Vagina (tissue), 2 donors: ENCODE measurements at regions not wholly inside any gene's neighbourhood (a gene's known extent, or its start where the extent isn't known, plus 50 kb on each side); places are given as distances from the start of the nearest gene placed in this dataset.

ENCODE experiments used
- POLR2AphosphoS5 ChIP-seq, 2 donors: sonication (generic); formaldehyde crosslinking; IDR thresholded peaks; one replicate each; pipeline ENCODE4 v1.9.0; 2017; ENCODE audit warnings: antibody characterized with exemption in 2 of 2, mild to moderate bottlenecking in 2 of 2, low read depth in 1 of 2; ENCODE audit not compliant: insufficient read depth in 1 of 2
- TF ChIP-seq, protein P1 (sequence below), 3 experiments: fragments of 450-650 bp in 2 of 3; fragments of 200-600 bp in 1 of 3; sonication (generic) in 1 of 3; IDR thresholded peaks; one replicate each; pipeline ENCODE4 v1.5.1; 2017 to 2019; ENCODE audit warnings: antibody characterized with exemption in 3 of 3, mild to moderate bottlenecking in 2 of 3, moderate library complexity in 2 of 3

DNA sequence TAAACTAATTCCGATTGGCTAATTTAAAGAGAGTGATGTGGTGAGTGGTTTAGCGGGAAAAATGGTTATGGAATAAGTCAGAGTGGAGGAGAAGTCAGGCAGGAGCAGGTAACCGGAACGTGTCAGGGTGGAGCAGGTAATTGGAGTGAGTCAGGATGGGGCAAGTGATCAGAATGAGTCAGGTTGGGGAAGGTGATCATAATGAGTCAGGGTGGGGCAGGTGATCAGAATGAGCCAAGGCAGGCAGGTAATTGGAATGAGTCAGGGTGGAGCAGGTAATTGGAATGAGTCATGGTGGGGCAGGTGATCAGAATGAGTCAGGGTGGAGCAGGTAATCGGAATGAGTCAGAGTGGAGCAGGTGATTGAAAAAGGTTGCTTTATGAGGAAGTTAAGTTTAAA is 101.4 kb downstream of the TMEM167A start:
- TF ChIP-seq, protein P1, sequence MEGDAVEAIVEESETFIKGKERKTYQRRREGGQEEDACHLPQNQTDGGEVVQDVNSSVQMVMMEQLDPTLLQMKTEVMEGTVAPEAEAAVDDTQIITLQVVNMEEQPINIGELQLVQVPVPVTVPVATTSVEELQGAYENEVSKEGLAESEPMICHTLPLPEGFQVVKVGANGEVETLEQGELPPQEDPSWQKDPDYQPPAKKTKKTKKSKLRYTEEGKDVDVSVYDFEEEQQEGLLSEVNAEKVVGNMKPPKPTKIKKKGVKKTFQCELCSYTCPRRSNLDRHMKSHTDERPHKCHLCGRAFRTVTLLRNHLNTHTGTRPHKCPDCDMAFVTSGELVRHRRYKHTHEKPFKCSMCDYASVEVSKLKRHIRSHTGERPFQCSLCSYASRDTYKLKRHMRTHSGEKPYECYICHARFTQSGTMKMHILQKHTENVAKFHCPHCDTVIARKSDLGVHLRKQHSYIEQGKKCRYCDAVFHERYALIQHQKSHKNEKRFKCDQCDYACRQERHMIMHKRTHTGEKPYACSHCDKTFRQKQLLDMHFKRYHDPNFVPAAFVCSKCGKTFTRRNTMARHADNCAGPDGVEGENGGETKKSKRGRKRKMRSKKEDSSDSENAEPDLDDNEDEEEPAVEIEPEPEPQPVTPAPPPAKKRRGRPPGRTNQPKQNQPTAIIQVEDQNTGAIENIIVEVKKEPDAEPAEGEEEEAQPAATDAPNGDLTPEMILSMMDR (IDR thresholded peaks at IDR 0.05): no peak
- no peak for TF ChIP-seq POLR2AphosphoS5 (IDR thresholded peaks at IDR 0.05; ENCODE audit: insufficient read depth in 1 of 2, low read depth in 1 of 2)
